Caco-2 (cell line): ENCODE measurements at regions not wholly inside any gene's neighbourhood (a gene's known extent, or its start where the extent isn't known, plus 50 kb on each side); places are given as distances from the start of the nearest gene placed in this dataset.

Experiments used
- BruUV-seq: library from RNA; stranded (reverse); fragments of 400-500 nt; replicated peaks from 2 replicates; lab custom pipeline; 2021; lab: Mats Ljungman, UMichigan
- CTCF ChIA-PET: fragments of 300-600 bp; sonication (Branson Sonifier 250); formaldehyde crosslinking; loops from one replicate; lab custom pipeline; 2022; ENCODE audit warnings: antibody characterized with exemption; lab: Charles Lee
- POLR2A ChIA-PET: fragments of 300-600 bp; sonication (Branson Sonifier 250); formaldehyde crosslinking; loops from one replicate; lab custom pipeline; 2022; ENCODE audit warnings: antibody characterized with exemption; lab: Charles Lee
- DNase-seq, 2 experiments: peaks; one replicate each; pipeline versions ENCODE4 v3.0.0 to v3.0.0-alpha.2; 2020 to 2022
- H3K27me3 ChIP-seq: replicated peaks from 2 replicates; pipeline ENCODE4 v1.6.0; 2011; ENCODE audit warnings: low read length; ENCODE audit not compliant: control insufficient read depth, insufficient read depth
- H3K36me3 ChIP-seq: 2 replicates; pipeline ENCODE4 v1.5.1; 2011; ENCODE audit warnings: low read length; ENCODE audit not compliant: control insufficient read depth, insufficient read depth
- H3K4me1 ChIP-seq: fragments of 250-450 bp; sonication (Bioruptor Pico); 2 replicates; pipeline ENCODE4 v1.5.1; 2020; ENCODE audit warnings: mild to moderate bottlenecking
- H3K4me3 ChIP-seq: 2 replicates; pipeline ENCODE4 v1.5.1; 2011; ENCODE audit warnings: low read depth, mild to moderate bottlenecking, control low read depth, low read length
- H3K9me3 ChIP-seq: fragments of 250-450 bp; sonication (Bioruptor Pico); 2 replicates; pipeline ENCODE4 v1.5.1; 2020; ENCODE audit warnings: mild to moderate bottlenecking, moderate library complexity
- H3K27ac Mint-ChIP-seq: one replicate; pipeline ENCODE4 v1.8.0; 2022; ENCODE audit warnings: mixed read lengths; ENCODE audit not compliant: unreplicated experiment
- H3K27me3 Mint-ChIP-seq: one replicate; pipeline ENCODE4 v1.8.0; 2022; ENCODE audit warnings: mixed read lengths; ENCODE audit not compliant: insufficient read depth, unreplicated experiment
- H3K36me3 Mint-ChIP-seq: one replicate; pipeline ENCODE4 v1.8.0; 2022; ENCODE audit warnings: mild to moderate bottlenecking, mixed read lengths; ENCODE audit not compliant: insufficient read depth, unreplicated experiment
- H3K4me1 Mint-ChIP-seq: one replicate; pipeline ENCODE4 v1.8.0; 2022; ENCODE audit warnings: low read depth, mixed read lengths; ENCODE audit not compliant: unreplicated experiment
- H3K4me3 Mint-ChIP-seq: one replicate; pipeline ENCODE4 v1.8.0; 2022; ENCODE audit warnings: mild to moderate bottlenecking, moderate library complexity, mixed read lengths; ENCODE audit not compliant: unreplicated experiment
- H3K9me3 Mint-ChIP-seq: one replicate; pipeline ENCODE4 v1.8.0; 2022; ENCODE audit warnings: mixed read lengths; ENCODE audit not compliant: unreplicated experiment
- intact Hi-C: fragments of 100-400 bp; cut with micrococcal nuclease; formaldehyde crosslinking; loops from one replicate; pipeline ENCODE4 v1.10.0; 2022; ENCODE audit not compliant: unreplicated experiment
- TF ChIP-seq, protein P1 (sequence below), 2 experiments: fragments of 200-600 bp in 1 of 2; IDR thresholded peaks; 1 replicate in 1 of 2; 2 replicates in 1 of 2; pipeline versions ENCODE4 v1.5.1 to v1.8.0; 2011 to 2022; ENCODE audit warnings: antibody characterized with exemption in 1 of 2, control low read depth in 1 of 2, inconsistent platforms in 1 of 2, low read depth in 1 of 2, low read length in 1 of 2, mild to moderate bottlenecking in 1 of 2, moderate library complexity in 1 of 2; ENCODE audit not compliant: insufficient read depth in 1 of 2, severe bottlenecking in 1 of 2, unreplicated experiment in 1 of 2

DNA sequence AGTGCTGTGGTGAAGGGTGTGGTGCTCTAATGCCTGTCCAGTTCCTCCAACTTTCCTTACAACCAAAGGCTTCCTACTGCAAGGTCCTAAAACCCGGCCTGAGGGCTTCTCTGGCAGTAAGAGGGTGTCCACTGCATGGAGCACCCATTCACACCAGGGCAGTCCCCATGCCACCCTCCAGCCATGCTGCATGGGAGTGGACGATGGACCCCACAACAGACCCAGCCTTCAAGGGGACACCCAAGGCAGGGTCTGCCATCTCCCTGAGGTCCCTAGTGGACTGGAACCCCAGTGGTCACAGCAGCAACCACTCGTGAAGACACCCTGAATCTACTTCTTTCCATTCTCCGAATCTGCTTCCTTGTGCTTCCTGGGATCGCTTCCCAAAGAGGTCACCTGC, 117.6 kb upstream of the SOX1 start:
- no peak overlapping the region for H3K27ac Mint-ChIP-seq
- CTCF ChIA-PET: no interaction called here
- H3K4me1 ChIP-seq: no peaks in the 10 kb centered on the region
- no peaks in the 10 kb centered on the region for H3K4me1 Mint-ChIP-seq
- no peaks in the 10 kb centered on the region for H3K36me3 Mint-ChIP-seq
- POLR2A ChIA-PET: no interaction called here
- TF ChIP-seq, protein P1, sequence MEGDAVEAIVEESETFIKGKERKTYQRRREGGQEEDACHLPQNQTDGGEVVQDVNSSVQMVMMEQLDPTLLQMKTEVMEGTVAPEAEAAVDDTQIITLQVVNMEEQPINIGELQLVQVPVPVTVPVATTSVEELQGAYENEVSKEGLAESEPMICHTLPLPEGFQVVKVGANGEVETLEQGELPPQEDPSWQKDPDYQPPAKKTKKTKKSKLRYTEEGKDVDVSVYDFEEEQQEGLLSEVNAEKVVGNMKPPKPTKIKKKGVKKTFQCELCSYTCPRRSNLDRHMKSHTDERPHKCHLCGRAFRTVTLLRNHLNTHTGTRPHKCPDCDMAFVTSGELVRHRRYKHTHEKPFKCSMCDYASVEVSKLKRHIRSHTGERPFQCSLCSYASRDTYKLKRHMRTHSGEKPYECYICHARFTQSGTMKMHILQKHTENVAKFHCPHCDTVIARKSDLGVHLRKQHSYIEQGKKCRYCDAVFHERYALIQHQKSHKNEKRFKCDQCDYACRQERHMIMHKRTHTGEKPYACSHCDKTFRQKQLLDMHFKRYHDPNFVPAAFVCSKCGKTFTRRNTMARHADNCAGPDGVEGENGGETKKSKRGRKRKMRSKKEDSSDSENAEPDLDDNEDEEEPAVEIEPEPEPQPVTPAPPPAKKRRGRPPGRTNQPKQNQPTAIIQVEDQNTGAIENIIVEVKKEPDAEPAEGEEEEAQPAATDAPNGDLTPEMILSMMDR (IDR thresholded peaks at IDR 0.05; ENCODE audit: insufficient read depth in 1 of 2, low read depth in 1 of 2, low read length in 1 of 2, severe bottlenecking in 1 of 2, unreplicated experiment in 1 of 2): no peak
- no peaks in the 10 kb centered on the region; the same call in 1 of the 2 replicates for H3K27me3 ChIP-seq
- H3K36me3 ChIP-seq: no peaks in the 10 kb centered on the region
- no TSS peak for BruUV-seq
- H3K4me3 Mint-ChIP-seq: no peak overlapping the region
- no peak for DNase-seq
- intact Hi-C loops: no loop called here
- H3K4me3 ChIP-seq: no peak overlapping the region
- peaks cover 18% of the 10 kb centered on the region for H3K9me3 Mint-ChIP-seq
- peaks cover 9% of the 10 kb centered on the region; the same call in 1 of the 2 replicates for H3K9me3 ChIP-seq
- peaks cover 4% of the 10 kb centered on the region for H3K27me3 Mint-ChIP-seq

DNA sequence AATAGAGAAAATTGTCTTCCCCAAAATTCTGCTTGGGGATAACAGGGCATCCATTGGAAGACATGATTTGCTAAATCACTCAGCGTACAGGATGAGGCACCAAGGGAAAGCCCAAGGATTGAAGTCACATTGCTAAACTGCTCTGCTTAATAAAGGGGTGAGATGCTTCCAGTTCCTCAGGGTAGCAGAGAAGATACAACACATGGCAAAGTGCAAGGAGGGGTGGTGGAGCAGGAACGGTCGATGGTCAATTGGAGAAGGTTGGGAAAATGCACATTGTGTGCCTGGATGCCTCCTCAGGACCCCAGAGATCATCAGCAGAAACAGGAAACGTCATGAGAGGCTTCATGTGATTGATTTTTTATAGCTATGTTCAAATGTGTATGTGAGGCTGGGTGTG, 116.3 kb upstream of the SOX1 start:
- Mint-ChIP-seq H3K9me3 (peaks cover 18% of the 10 kb centered on the region), H3K27ac (no peak overlapping the region), H3K36me3 (no peaks in the 10 kb centered on the region), H3K4me1 (no peaks in the 10 kb centered on the region), H3K27me3 (peaks cover 4% of the 10 kb centered on the region), H3K4me3 (no peak overlapping the region)
- CTCF ChIA-PET: no interaction called here
- Histone ChIP-seq H3K4me3 (no peak overlapping the region), H3K4me1 (no peaks in the 10 kb centered on the region), H3K36me3 (no peaks in the 10 kb centered on the region), H3K9me3 (peaks cover 9% of the 10 kb centered on the region; the same call in 1 of the 2 replicates), H3K27me3 (no peaks in the 10 kb centered on the region; the same call in 1 of the 2 replicates)
- BruUV-seq: no TSS peak
- POLR2A ChIA-PET: no interaction called here
- intact Hi-C loops: no loop called here
- TF ChIP-seq, protein P1 (IDR thresholded peaks at IDR 0.05; ENCODE audit: insufficient read depth in 1 of 2, low read depth in 1 of 2, low read length in 1 of 2, severe bottlenecking in 1 of 2, unreplicated experiment in 1 of 2): no peak
- DNase-seq: no peak

DNA sequence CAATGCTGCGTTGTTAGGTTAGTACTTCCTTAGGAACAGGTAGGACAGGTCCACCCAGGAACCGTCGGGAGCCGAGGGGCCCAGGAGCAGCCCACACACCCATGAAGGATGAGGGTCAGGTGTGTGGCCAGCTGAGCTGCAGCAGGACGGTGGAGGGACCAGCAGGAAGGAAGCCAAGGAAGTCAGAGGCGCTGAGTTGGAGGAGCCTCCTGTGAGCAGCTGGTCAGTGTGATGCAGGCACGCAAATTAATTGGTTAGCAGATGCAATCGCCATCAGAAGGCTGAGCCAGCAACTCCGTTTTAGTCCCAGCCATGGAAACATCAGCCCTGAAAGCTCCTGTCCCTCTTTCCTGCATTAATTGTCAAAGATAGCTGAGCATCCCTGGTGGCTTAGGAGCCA, 114.9 kb upstream of the SOX1 start:
- POLR2A ChIA-PET: no interaction called here
- intact Hi-C loops: no loop called here
- BruUV-seq: no TSS peak
- no peaks in the 10 kb centered on the region for H3K36me3 Mint-ChIP-seq
- Histone ChIP-seq H3K4me1 (no peaks in the 10 kb centered on the region), H3K9me3 (peaks cover 9% of the 10 kb centered on the region; the same call in 1 of the 2 replicates), H3K27me3 (no peaks in the 10 kb centered on the region), H3K36me3 (no peaks in the 10 kb centered on the region), H3K4me3 (no peak overlapping the region)
- no peak overlapping the region for H3K4me3 Mint-ChIP-seq
- CTCF ChIA-PET: no interaction called here
- H3K27ac Mint-ChIP-seq: no peak overlapping the region
- no peak for DNase-seq
- H3K4me1 Mint-ChIP-seq: no peaks in the 10 kb centered on the region
- TF ChIP-seq, protein P1 (IDR thresholded peaks at IDR 0.05; ENCODE audit: insufficient read depth in 1 of 2, low read depth in 1 of 2, low read length in 1 of 2, severe bottlenecking in 1 of 2, unreplicated experiment in 1 of 2): no peak
- peaks cover 4% of the 10 kb centered on the region for H3K27me3 Mint-ChIP-seq
- H3K9me3 Mint-ChIP-seq: peaks cover 18% of the 10 kb centered on the region
